Neutrophil (primary cell): ENCODE measurements at regions not wholly inside any gene's neighbourhood (a gene's known extent, or its start where the extent isn't known, plus 50 kb on each side); places are given as distances from the start of the nearest gene placed in this dataset.

Experiments
- H3K27ac ChIP-seq: fragments of 200-600 bp; sonication (generic); 2 replicates; pipeline ENCODE4 v1.5.1; 2016; ENCODE audit warnings: mild to moderate bottlenecking, moderate library complexity
- H3K27me3 ChIP-seq: fragments of 200-600 bp; sonication (generic); 2 replicates; pipeline ENCODE4 v1.6.0; 2016; ENCODE audit warnings: mild to moderate bottlenecking
- H3K36me3 ChIP-seq: fragments of 200-600 bp; sonication (generic); 2 replicates; pipeline ENCODE4 v1.5.1; 2017
- H3K4me1 ChIP-seq, 2 experiments: fragments of 200-600 bp in 1 of 2; sonication (generic) in 1 of 2; 1 replicate in 1 of 2; 2 replicates in 1 of 2; pipeline versions ENCODE4 v1.5.1 to v1.6.1; 2013 to 2016; ENCODE audit warnings: low read depth in 1 of 2, low read length in 1 of 2, mild to moderate bottlenecking in 1 of 2, moderate library complexity in 1 of 2; ENCODE audit not compliant: control insufficient read depth in 1 of 2, insufficient read depth in 1 of 2
- H3K4me3 ChIP-seq, 2 experiments: fragments of 200-600 bp in 1 of 2; sonication (generic) in 1 of 2; 1 replicate in 1 of 2; 2 replicates in 1 of 2; pipeline ENCODE4 v1.5.1; 2013 to 2016; ENCODE audit warnings: low read depth in 1 of 2, low read length in 1 of 2, mild to moderate bottlenecking in 1 of 2, moderate library complexity in 1 of 2
- H3K9me3 ChIP-seq: fragments of 200-600 bp; sonication (generic); 2 replicates; pipeline ENCODE4 v1.5.1; 2016
- CTCF ChIP-seq: fragments of 200-600 bp; sonication (generic); IDR thresholded peaks from 2 replicates; pipeline ENCODE4 v1.5.1; 2016; ENCODE audit warnings: antibody characterized with exemption

GRCh38 chr13:73800011-73800410, 334.2 kb downstream of the KLF12 start:
- H3K4me1 ChIP-seq, result no peaks in the 10 kb centered on the region
- H3K27ac ChIP-seq, result no peak overlapping the region
- H3K27me3 ChIP-seq, result no peaks in the 10 kb centered on the region
- H3K4me3 ChIP-seq, result no peak overlapping the region
- no peaks in the 10 kb centered on the region for H3K36me3 ChIP-seq
- no peak for TF ChIP-seq CTCF
- no peaks in the 10 kb centered on the region for H3K9me3 ChIP-seq

GRCh38 chr13:73794755-73795154, 339.4 kb downstream of the KLF12 start:
- Histone ChIP-seq H3K27ac (no peak overlapping the region), H3K9me3 (no peaks in the 10 kb centered on the region), H3K27me3 (no peaks in the 10 kb centered on the region), H3K36me3 (no peaks in the 10 kb centered on the region), H3K4me3 (no peak overlapping the region), H3K4me1 (no peaks in the 10 kb centered on the region)
- no peak for TF ChIP-seq CTCF

GRCh38 chr13:73793361-73793760, 340.8 kb downstream of the KLF12 start:
- Histone ChIP-seq H3K9me3 (no peaks in the 10 kb centered on the region), H3K4me1 (no peaks in the 10 kb centered on the region), H3K27me3 (no peaks in the 10 kb centered on the region), H3K27ac (no peak overlapping the region), H3K36me3 (no peaks in the 10 kb centered on the region), H3K4me3 (no peak overlapping the region)
- no peak for TF ChIP-seq CTCF

GRCh38 chr13:73792796-73793195, 341.4 kb downstream of the KLF12 start:
- Histone ChIP-seq H3K27ac (no peak overlapping the region), H3K4me1 (no peaks in the 10 kb centered on the region), H3K27me3 (no peaks in the 10 kb centered on the region), H3K9me3 (no peaks in the 10 kb centered on the region), H3K4me3 (no peak overlapping the region), H3K36me3 (no peaks in the 10 kb centered on the region)
- TF ChIP-seq CTCF, result no peak

- H3K27me3 ChIP-seq, result no peaks in the 10 kb centered on the region
- TF ChIP-seq CTCF, result no peak
- H3K36me3 ChIP-seq, result no peaks in the 10 kb centered on the region
- no peak overlapping the region for H3K4me3 ChIP-seq
- H3K4me1 ChIP-seq, result no peaks in the 10 kb centered on the region
- H3K27ac ChIP-seq, result no peak overlapping the region
- no peaks in the 10 kb centered on the region for H3K9me3 ChIP-seq
Measured at GRCh38 chr13:73782450-73783449, 351.5 kb downstream of the KLF12 start.
